Hepatocyte (in vitro differentiated cells): ENCODE measurements at regions not wholly inside any gene's neighbourhood (a gene's known extent, or its start where the extent isn't known, plus 50 kb on each side); places are given as distances from the start of the nearest gene placed in this dataset.

Source experiments
- EZH2phosphoT487 ChIP-seq: fragments of 200-600 bp; sonication (generic); IDR thresholded peaks from one replicate; pipeline ENCODE4 v1.6.1; 2018; ENCODE audit warnings: antibody characterized with exemption, mild to moderate bottlenecking, low read depth, moderate library complexity; ENCODE audit not compliant: unreplicated experiment, severe bottlenecking
- TF ChIP-seq, protein P1 (sequence below): fragments of 200-600 bp; sonication (generic); IDR thresholded peaks from 2 replicates; pipeline ENCODE4 v1.5.1; 2016; ENCODE audit warnings: antibody characterized with exemption, mild to moderate bottlenecking; ENCODE audit not compliant: poor library complexity

DNA sequence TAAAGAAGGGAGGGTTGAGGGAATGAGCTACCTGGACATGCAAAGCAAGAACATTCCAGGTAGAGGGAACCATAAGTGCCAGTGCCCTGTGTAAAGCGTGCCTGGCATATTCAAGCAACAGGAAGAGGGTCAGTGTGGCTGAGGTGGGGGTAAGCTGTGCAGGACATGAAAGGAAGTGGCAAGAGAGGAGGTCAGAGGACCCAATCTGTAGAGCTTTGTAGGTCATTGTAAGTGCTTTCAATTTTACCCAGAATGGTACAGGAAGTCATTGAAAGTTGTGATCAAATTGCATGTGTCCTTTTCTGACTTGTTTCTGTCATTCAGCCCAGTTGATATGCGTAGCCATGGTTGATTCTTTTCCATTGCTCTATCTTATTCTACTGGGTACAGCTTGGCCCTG, 156.6 kb downstream of the NOC3L start:
- no peak for TF ChIP-seq EZH2phosphoT487
- TF ChIP-seq, protein P1, sequence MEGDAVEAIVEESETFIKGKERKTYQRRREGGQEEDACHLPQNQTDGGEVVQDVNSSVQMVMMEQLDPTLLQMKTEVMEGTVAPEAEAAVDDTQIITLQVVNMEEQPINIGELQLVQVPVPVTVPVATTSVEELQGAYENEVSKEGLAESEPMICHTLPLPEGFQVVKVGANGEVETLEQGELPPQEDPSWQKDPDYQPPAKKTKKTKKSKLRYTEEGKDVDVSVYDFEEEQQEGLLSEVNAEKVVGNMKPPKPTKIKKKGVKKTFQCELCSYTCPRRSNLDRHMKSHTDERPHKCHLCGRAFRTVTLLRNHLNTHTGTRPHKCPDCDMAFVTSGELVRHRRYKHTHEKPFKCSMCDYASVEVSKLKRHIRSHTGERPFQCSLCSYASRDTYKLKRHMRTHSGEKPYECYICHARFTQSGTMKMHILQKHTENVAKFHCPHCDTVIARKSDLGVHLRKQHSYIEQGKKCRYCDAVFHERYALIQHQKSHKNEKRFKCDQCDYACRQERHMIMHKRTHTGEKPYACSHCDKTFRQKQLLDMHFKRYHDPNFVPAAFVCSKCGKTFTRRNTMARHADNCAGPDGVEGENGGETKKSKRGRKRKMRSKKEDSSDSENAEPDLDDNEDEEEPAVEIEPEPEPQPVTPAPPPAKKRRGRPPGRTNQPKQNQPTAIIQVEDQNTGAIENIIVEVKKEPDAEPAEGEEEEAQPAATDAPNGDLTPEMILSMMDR = no peak
